Astrocyte of the cerebellum (primary cell): ENCODE measurements at regions not wholly inside any gene's neighbourhood (a gene's known extent, or its start where the extent isn't known, plus 50 kb on each side); places are given as distances from the start of the nearest gene placed in this dataset.

Source experiments
- DNase-seq: peaks from one replicate; pipeline ENCODE4 v3.0.0-alpha.2; 2011; ENCODE audit warnings: low read depth
- H3K4me3 ChIP-seq: 2 replicates; pipeline ENCODE4 v1.5.1; 2011; ENCODE audit warnings: mild to moderate bottlenecking, low read depth, low read length, moderate library complexity
- CTCF ChIP-seq: IDR thresholded peaks from 2 replicates; pipeline ENCODE4 v1.5.1; 2012; ENCODE audit warnings: low read length, low read depth, moderate library complexity, mild to moderate bottlenecking; ENCODE audit errors: missing control alignments
- in situ Hi-C: cut with HindIII; loops from 2 replicates; pipeline ENCODE4 v1.10.0; 2017; ENCODE audit warnings: low sequenced_read_pairs

GRCh38 chr7:110407706-110408105, 683.2 kb upstream of the LRRN3 start:
- no peak overlapping the region for H3K4me3 ChIP-seq
- in situ Hi-C loops, result no loop called here
- TF ChIP-seq CTCF, result no peak
- DNase-seq, result no peak

- TF ChIP-seq CTCF, result no peak
- no peak for DNase-seq
- in situ Hi-C loops, result no loop called here
- no peak overlapping the region for H3K4me3 ChIP-seq
These were observed 678.3 kb upstream of the LRRN3 start for GRCh38 chr7:110412614-110413013.

GRCh38 chr7:110413038-110413437, 677.9 kb upstream of the LRRN3 start:
- in situ Hi-C loops, result no loop called here
- no peak overlapping the region for H3K4me3 ChIP-seq
- no peak for DNase-seq
- TF ChIP-seq CTCF, result no peak

GRCh38 chr7:110417611-110418010, 673.3 kb upstream of the LRRN3 start:
- H3K4me3 ChIP-seq, result no peak overlapping the region
- no peak for TF ChIP-seq CTCF
- DNase-seq, result no peak
- in situ Hi-C loops, result no loop called here

- in situ Hi-C loops, result no loop called here
- DNase-seq, result no peak
- no peak for TF ChIP-seq CTCF
- no peak overlapping the region for H3K4me3 ChIP-seq
These were observed 672.2 kb upstream of the LRRN3 start for GRCh38 chr7:110418659-110419280.

- in situ Hi-C loops, result no loop called here
- no peak for DNase-seq
- no peak for TF ChIP-seq CTCF
- H3K4me3 ChIP-seq, result no peak overlapping the region
These were observed 670.1 kb upstream of the LRRN3 start for GRCh38 chr7:110420788-110421187.
